H1 (cell line): ENCODE measurements at regions not wholly inside any gene's neighbourhood (a gene's known extent, or its start where the extent isn't known, plus 50 kb on each side); places are given as distances from the start of the nearest gene placed in this dataset.

ENCODE experiments used
- SUZ12 ChIP-seq: fragments of 200-600 bp; sonication (generic); IDR thresholded peaks from 2 replicates; pipeline ENCODE4 v1.6.1; 2012; ENCODE audit warnings: mild to moderate bottlenecking, inconsistent platforms, low read length, moderate library complexity, mixed read lengths

DNA sequence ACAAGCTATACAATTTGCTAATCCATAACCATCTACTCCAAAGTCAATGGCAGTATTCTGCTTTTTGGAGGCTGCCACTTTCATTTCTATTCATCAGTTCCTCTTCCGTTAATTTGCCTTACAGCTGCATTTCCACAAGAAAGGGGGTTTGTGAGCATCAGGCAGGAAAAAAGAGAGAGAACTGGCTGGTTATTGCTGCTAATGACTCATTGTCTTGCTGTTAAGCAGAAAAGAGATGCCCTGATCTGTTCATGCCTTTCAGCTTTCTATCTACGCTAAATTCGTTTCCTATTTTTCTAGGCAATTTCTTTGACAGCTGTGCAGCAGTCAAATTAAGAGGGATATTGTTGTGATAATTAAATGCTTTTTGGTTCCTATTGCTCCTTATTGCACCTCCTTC, 65.9 kb upstream of the GNAQ start (continued):
- TF ChIP-seq SUZ12, result no peak
